MG63 (cell line): ENCODE measurements at regions not wholly inside any gene's neighbourhood (a gene's known extent, or its start where the extent isn't known, plus 50 kb on each side); places are given as distances from the start of the nearest gene placed in this dataset.
"Not testable (repeated sequence)": the region's sequence is repeated elsewhere in the genome, so short reads cannot be mapped to it uniquely, and the experiment has no call there.

Experiments
- DNase-seq: peaks from one replicate; pipeline ENCODE4 v3.0.0-alpha.2; 2020
- H3K27me3 ChIP-seq: fragments of 250-450 bp; sonication (Bioruptor Pico); 2 replicates; pipeline ENCODE4 v1.5.1; 2020; ENCODE audit warnings: mild to moderate bottlenecking, moderate library complexity
- H3K36me3 ChIP-seq: fragments of 250-450 bp; sonication (Bioruptor Pico); 2 replicates; pipeline ENCODE4 v1.5.1; 2020; ENCODE audit warnings: mild to moderate bottlenecking, moderate library complexity
- H3K4me3 ChIP-seq: fragments of 250-450 bp; sonication (Bioruptor Pico); 2 replicates; pipeline ENCODE4 v1.5.1; 2020; ENCODE audit warnings: mild to moderate bottlenecking, moderate library complexity
- H3K9me3 ChIP-seq: fragments of 250-450 bp; sonication (Bioruptor Pico); 2 replicates; pipeline ENCODE4 v1.5.1; 2020; ENCODE audit warnings: mild to moderate bottlenecking, moderate library complexity

GRCh38 chr1:117767756-117768155 is 161.7 kb downstream of the GDAP2 start:
- H3K27me3 ChIP-seq, DNase-seq, H3K4me3 ChIP-seq, H3K36me3 ChIP-seq: not testable (repeated sequence)
- peaks cover 39% of the 10 kb centered on the region for H3K9me3 ChIP-seq

- peaks cover 35% of the 10 kb centered on the region for H3K9me3 ChIP-seq
- no peak for DNase-seq
These were observed 158.4 kb downstream of the GDAP2 start for GRCh38 chr1:117770981-117771531.

GRCh38 chr1:117779364-117779763 is 150.1 kb downstream of the GDAP2 start:
- DNase-seq = no peak
- H3K9me3 ChIP-seq = no peaks in the 10 kb centered on the region

More at GRCh38 chr1:117770981-117771531, 158.4 kb downstream of the GDAP2 start:
- no peaks in the 10 kb centered on the region for H3K36me3 ChIP-seq
- no peak overlapping the region for H3K4me3 ChIP-seq
- no peaks in the 10 kb centered on the region for H3K27me3 ChIP-seq

GRCh38 chr1:117780687-117781475 is 148.5 kb downstream of the GDAP2 start:
- Histone ChIP-seq H3K27me3 (no peaks in the 10 kb centered on the region), H3K9me3 (no peaks in the 10 kb centered on the region), H3K36me3 (no peaks in the 10 kb centered on the region), H3K4me3 (no peak overlapping the region)
- DNase-seq = no peak

More at GRCh38 chr1:117779364-117779763, 150.1 kb downstream of the GDAP2 start:
- Histone ChIP-seq H3K27me3 (no peaks in the 10 kb centered on the region), H3K36me3 (no peaks in the 10 kb centered on the region), H3K4me3 (no peak overlapping the region)

DNA sequence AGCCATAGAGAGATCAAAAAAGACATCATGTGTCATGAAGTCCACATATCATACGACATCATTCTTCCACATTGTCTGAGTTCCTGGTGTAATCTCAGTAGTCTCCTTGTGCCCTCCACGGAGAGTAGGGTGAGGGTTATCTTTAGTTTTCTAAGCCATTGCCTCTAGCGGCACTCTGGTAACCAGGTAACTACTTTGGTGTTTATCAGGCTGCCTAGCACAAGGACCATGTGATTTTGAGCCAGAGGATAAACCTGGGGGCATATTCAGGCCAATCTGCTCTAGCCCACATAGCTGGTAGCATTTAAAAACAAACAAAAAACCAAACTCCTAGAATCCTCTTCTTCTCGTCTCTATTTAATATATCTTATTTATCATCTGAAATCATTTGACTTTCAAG is 147.4 kb downstream of the GDAP2 start:
- no peak for DNase-seq
- H3K4me3 ChIP-seq = no peak overlapping the region
- no peaks in the 10 kb centered on the region for H3K27me3 ChIP-seq
- no peaks in the 10 kb centered on the region for H3K9me3 ChIP-seq
- no peaks in the 10 kb centered on the region for H3K36me3 ChIP-seq

DNA sequence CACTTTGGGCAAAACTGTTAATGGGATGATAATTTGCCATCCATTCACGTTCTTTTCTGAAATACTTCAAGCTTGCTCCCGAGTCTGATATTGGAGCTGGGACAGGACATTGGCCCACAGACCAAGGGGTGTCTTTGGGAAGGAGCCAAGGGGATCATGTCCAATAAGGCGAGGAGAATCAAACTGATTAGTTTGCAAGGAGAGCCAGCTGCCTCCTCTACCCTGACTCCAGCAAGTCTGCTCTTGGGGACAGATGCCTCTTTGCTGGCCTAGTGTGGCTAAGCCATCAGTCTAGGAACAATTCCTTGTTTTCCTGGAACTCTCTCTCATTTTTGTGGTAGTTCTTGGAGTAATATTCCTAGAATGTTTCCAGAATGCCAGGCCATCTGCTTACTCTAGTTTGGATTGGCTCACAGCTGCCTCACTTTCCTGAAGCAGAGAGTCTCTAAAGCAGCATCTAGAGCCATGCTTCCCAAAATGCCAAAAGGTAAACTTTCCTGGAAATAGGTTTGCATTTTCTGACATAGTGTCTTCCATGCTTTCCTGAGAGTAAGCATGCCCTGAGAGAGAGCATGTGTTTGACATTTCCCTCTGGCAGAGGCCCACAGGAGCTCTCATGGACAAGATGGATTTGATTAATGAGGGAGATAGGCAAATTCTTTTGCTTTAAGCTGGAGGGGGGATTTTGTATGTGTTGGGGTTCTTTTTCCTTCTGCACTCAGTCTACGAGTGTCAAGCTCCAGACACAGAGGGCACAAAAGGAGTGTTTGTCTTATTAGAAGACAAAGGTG is 145.6 kb downstream of the GDAP2 start:
- no peaks in the 10 kb centered on the region for H3K9me3 ChIP-seq
- H3K27me3 ChIP-seq = no peaks in the 10 kb centered on the region
- no peak overlapping the region for H3K4me3 ChIP-seq
- no peaks in the 10 kb centered on the region for H3K36me3 ChIP-seq
- DNase-seq = no peak

DNA sequence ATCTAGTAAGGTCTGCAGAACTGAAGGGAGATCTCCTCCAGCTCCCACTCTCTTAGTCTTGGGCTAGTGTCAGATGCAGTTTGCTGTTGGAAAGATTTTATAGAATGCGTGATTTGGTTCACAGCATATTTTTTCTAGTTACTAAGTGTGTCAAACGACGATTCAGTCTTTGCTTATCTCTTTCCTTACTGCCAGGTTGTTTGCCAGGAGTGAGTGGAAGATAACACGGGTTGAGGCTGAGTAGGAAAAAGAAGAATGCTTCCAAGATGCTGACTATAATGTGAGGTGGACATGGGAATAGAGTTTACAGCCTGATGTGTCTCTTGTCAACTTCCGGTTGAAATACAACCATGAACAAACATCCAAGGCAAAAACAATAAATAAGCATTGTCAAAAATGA is 141.4 kb downstream of the GDAP2 start:
- DNase-seq = no peak
- Histone ChIP-seq H3K9me3 (no peaks in the 10 kb centered on the region), H3K4me3 (no peak overlapping the region), H3K27me3 (no peaks in the 10 kb centered on the region), H3K36me3 (no peaks in the 10 kb centered on the region)

- H3K9me3 ChIP-seq = no peaks in the 10 kb centered on the region; the same call in 1 of the 2 replicates
- H3K36me3 ChIP-seq = no peaks in the 10 kb centered on the region
- no peak overlapping the region for H3K4me3 ChIP-seq
- no peak for DNase-seq
- H3K27me3 ChIP-seq = no peaks in the 10 kb centered on the region
These were observed 136.0 kb downstream of the GDAP2 start for GRCh38 chr1:117793413-117793812.

GRCh38 chr1:117794073-117794472 is 135.3 kb downstream of the GDAP2 start:
- Histone ChIP-seq H3K27me3 (no peaks in the 10 kb centered on the region), H3K4me3 (no peak overlapping the region), H3K9me3 (no peaks in the 10 kb centered on the region; the same call in 1 of the 2 replicates), H3K36me3 (no peaks in the 10 kb centered on the region)
- peak; percentile 19 for DNase-seq

DNA sequence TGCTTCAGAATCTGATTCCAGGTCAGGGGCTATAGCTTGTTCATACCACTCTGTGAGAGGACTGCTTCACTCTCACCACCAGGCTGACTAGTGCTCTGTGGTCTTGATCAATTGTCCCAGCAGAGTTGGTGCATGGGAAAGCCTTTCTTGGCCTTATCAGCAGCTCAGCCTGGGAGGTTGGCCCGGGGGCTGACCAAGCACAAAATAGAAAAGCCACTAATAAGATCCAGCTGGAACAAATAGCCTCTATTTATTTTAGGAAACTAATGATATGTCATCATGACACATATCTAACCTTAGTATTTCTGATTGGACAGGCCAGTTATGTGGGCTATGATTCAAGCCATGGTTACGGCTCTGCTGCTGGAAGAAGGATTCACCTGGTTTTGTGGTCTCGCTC is 134.2 kb downstream of the GDAP2 start:
- H3K36me3 ChIP-seq = no peaks in the 10 kb centered on the region
- DNase-seq = peak; percentile 79
- no peak overlapping the region for H3K4me3 ChIP-seq
- H3K27me3 ChIP-seq = no peaks in the 10 kb centered on the region
- H3K9me3 ChIP-seq = no peaks in the 10 kb centered on the region; the same call in 1 of the 2 replicates

DNA sequence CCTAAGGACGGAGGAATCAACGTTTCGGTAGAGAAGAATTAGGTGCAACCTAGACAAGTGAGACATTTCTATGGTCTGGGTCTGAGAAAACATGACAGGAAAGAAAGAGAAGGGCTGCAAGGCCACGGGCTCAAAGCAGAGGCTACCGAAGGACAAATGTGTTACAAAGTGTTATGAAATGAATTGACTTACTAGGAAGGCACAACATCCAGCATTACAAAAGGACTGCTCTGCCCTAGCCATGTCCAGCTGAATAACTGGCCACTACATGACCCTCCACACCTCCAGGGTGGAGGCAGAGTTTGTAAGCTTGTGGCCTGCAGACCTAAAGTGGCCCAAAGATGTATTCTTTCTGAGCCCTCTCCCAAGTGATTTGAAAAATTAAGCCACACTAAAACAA is 133.6 kb downstream of the GDAP2 start:
- DNase-seq = no peak
- Histone ChIP-seq H3K4me3 (no peak overlapping the region), H3K36me3 (no peaks in the 10 kb centered on the region), H3K9me3 (no peaks in the 10 kb centered on the region; the same call in 1 of the 2 replicates), H3K27me3 (no peaks in the 10 kb centered on the region)

GRCh38 chr1:117796226-117796625 is 133.2 kb downstream of the GDAP2 start:
- H3K4me3 ChIP-seq = no peak overlapping the region
- no peaks in the 10 kb centered on the region; the same call in 1 of the 2 replicates for H3K9me3 ChIP-seq
- no peaks in the 10 kb centered on the region for H3K36me3 ChIP-seq
- DNase-seq = no peak
- no peaks in the 10 kb centered on the region for H3K27me3 ChIP-seq

GRCh38 chr1:117798550-117798949 is 130.9 kb downstream of the GDAP2 start:
- H3K36me3 ChIP-seq = no peaks in the 10 kb centered on the region
- H3K27me3 ChIP-seq = no peaks in the 10 kb centered on the region
- no peak for DNase-seq
- no peaks in the 10 kb centered on the region; the same call in 1 of the 2 replicates for H3K9me3 ChIP-seq
- no peak overlapping the region for H3K4me3 ChIP-seq

DNA sequence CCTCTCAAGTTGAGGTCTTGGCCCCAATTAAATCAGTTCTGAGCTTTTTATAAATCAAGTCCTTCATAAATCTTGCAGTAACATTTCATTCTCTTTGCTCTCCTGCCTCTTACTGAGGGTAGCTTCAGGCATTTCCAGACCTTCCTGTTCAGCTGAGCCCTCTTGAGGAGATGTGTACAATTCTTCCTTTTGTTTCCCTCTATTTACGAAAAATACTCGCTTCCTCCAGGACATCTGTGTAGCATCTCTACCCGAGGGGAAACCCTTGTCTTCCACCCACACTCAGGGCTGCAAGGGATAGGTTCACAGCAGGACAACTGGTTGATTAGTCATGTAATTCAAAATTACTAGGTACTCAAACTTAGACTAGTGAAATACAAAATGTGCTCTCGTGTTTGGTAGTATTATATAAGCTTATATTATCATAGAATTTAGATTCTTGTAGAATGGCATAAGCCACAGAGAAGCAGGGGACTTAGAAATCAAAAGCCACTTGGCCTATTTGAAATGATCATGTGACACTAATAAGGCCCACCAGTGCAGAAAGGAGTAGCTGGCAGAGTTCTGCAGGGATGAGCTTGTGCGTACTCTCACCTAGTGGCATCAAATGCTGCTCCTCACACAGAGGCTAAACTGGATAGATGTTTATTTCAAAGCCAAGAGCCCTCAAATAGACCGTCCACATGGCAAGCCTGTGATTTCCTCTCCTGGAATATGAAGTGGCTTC is 126.7 kb downstream of the GDAP2 start:
- no peaks in the 10 kb centered on the region for H3K36me3 ChIP-seq
- no peak for DNase-seq
- H3K27me3 ChIP-seq = no peaks in the 10 kb centered on the region
- H3K4me3 ChIP-seq = no peak overlapping the region
- H3K9me3 ChIP-seq = no peaks in the 10 kb centered on the region; the same call in 1 of the 2 replicates

DNA sequence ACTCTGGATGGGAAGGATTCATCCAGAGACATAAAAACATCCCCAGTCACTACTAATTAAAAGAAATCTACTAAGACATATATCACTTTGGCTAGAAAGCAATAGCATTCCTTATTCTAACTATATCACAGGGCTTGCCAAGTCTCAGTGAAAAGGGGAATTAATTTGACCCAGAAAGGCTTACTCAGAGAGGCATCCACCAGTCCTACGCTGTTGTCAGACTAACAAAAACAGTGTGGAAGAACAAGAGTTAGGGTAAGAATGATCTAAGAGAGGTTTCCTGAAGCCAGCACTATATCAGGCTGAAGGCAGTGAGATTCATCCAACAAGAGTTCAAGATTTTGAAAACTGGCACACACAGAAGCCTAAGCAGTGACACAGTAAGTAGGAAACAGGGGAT is 126.1 kb downstream of the GDAP2 start:
- no peak overlapping the region for H3K4me3 ChIP-seq
- DNase-seq = no peak
- no peaks in the 10 kb centered on the region for H3K27me3 ChIP-seq
- no peaks in the 10 kb centered on the region; the same call in 1 of the 2 replicates for H3K9me3 ChIP-seq
- no peaks in the 10 kb centered on the region for H3K36me3 ChIP-seq

DNA sequence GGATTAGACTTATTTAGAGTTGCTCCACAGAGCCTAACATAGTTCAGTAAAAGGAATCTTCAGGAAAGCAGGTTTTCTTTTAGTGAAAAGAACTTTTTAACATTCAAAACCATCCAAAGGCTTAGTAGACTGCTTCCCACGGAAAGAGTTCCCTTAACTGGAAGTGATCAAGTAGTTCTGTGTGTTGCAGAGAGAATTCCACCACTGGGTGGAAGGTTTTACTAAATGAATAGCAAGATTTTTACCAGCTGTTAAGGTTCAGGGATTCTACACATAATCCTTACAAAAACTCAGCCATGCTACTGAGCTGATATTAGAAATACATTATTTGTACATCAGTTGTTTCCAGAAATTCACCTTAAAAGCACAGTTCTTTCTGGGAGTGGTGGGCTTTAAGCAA is 119.7 kb downstream of the GDAP2 start:
- no peaks in the 10 kb centered on the region for H3K27me3 ChIP-seq
- H3K4me3 ChIP-seq = no peak overlapping the region
- H3K36me3 ChIP-seq = no peaks in the 10 kb centered on the region
- no peak for DNase-seq
- no peaks in the 10 kb centered on the region; the same call in 1 of the 2 replicates for H3K9me3 ChIP-seq

GRCh38 chr1:117810553-117810952 is 118.9 kb downstream of the GDAP2 start:
- H3K27me3 ChIP-seq = no peaks in the 10 kb centered on the region
- no peak for DNase-seq
- H3K36me3 ChIP-seq = no peaks in the 10 kb centered on the region
- no peak overlapping the region for H3K4me3 ChIP-seq
- no peaks in the 10 kb centered on the region; the same call in 1 of the 2 replicates for H3K9me3 ChIP-seq
